ENCODE measurements at regions not wholly inside any gene's neighbourhood (a gene's known extent, or its start where the extent isn't known, plus 50 kb on each side); places are given as distances from the start of the nearest gene placed in this dataset.

DNA sequence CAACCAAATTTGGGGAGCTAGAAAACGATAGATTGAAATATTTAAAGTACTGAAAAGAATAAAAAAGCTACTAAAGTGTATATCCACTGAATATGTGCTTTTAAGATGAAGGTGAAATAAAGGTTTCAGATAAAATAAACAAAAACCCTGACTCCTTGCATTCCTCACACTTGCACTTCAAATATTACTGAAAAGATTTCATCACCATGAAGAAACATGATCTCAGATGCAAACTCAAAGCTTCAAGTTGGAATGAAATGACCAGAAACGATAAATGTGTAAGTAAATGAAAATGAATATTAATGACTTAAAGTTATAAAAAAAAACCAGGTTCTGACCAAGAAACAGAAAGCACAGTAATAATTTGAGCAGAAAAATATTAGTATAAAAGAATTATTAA, 1246.0 kb upstream of the ACVR2A start:
- TF ChIP-seq, protein P1, sequence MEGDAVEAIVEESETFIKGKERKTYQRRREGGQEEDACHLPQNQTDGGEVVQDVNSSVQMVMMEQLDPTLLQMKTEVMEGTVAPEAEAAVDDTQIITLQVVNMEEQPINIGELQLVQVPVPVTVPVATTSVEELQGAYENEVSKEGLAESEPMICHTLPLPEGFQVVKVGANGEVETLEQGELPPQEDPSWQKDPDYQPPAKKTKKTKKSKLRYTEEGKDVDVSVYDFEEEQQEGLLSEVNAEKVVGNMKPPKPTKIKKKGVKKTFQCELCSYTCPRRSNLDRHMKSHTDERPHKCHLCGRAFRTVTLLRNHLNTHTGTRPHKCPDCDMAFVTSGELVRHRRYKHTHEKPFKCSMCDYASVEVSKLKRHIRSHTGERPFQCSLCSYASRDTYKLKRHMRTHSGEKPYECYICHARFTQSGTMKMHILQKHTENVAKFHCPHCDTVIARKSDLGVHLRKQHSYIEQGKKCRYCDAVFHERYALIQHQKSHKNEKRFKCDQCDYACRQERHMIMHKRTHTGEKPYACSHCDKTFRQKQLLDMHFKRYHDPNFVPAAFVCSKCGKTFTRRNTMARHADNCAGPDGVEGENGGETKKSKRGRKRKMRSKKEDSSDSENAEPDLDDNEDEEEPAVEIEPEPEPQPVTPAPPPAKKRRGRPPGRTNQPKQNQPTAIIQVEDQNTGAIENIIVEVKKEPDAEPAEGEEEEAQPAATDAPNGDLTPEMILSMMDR (IDR thresholded peaks at IDR 0.05), result no peak
- TF ChIP-seq POLR2A (IDR thresholded peaks at IDR 0.05) (no peak), POLR2AphosphoS5 (IDR thresholded peaks at IDR 0.05) (no peak), EP300 (IDR thresholded peaks at IDR 0.05) (no peak)

Measured in sigmoid colon (tissue), 4 donors.